ENCODE measurements at regions not wholly inside any gene's neighbourhood (a gene's known extent, or its start where the extent isn't known, plus 50 kb on each side); places are given as distances from the start of the nearest gene placed in this dataset.

DNA sequence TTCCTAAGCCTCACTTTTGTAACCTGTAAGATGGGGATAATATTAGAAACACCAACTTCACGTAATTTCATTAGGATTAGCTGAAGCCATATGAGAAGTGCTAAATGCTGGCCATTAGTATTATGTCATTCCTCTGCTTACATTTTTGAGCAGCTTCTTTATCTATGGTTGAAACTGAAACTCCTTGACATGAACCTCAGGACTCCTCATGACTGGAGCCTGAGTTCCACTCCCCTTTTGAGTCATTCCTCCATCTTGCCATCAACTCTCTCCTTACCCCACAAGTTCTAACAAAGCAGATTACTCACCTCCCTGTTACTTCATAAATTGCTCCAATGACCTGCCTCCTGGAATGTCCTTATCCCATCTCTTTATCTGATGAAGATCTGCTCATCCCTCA is 123.2 kb upstream of the KCNIP4 start (continued):
- TF ChIP-seq SIN3A (IDR thresholded peaks at IDR 0.05; ENCODE audit: borderline replicate concordance in 2 of 2, control insufficient read depth in 1 of 2, low read depth in 2 of 2, low read length in 2 of 2): no peak
- TF ChIP-seq, protein P1, sequence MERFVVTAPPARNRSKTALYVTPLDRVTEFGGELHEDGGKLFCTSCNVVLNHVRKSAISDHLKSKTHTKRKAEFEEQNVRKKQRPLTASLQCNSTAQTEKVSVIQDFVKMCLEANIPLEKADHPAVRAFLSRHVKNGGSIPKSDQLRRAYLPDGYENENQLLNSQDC (CRISPR knock-in tag; IDR thresholded peaks at IDR 0.05): no peak
- no peak for TF ChIP-seq CEBPG (CRISPR knock-in tag; IDR thresholded peaks at IDR 0.05)
- no peak for TF ChIP-seq CEBPG (tag; conservative IDR thresholded peaks at IDR 0.05 in 1 of 2, IDR thresholded peaks at IDR 0.05 in 1 of 2)
- TF ChIP-seq MECOM (CRISPR knock-in tag; IDR thresholded peaks at IDR 0.05): no peak

DNA sequence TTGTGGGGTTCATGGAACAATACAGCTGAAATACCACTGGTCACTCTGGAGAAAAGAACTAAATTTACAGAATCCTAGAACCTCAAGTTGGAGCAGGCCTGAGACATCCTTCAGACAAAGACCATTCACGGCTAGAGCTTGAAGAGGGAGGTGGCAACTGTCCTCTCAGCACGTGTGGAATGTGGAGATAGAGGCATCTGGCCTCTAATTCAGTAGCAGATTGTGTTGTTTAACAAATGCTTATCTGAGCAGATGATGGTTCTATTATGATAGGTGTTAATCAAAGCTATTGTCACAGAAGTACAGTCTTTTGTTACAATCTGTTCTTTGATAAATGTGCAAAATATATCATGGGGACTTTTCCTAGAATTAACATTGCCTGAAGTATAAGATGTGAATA is 121.7 kb upstream of the KCNIP4 start:
- Histone ChIP-seq H3K27me3 (ENCODE audit: control insufficient read depth in 2 of 2, insufficient read depth in 2 of 2, low read length in 2 of 2) (no peaks in the 10 kb centered on the region), H3K27ac (ENCODE audit: extremely low read depth, low read depth, low read length) (no peak overlapping the region), H3K79me2 (ENCODE audit: control insufficient read depth, insufficient read depth, low read length) (no peaks in the 10 kb centered on the region), H3K36me3 (ENCODE audit: control insufficient read depth, insufficient read depth, low read length) (no peaks in the 10 kb centered on the region), H3K4me3 (no peak overlapping the region), H2AFZ (ENCODE audit: low read depth, low read length) (no peak overlapping the region), H3K9ac (ENCODE audit: insufficient read depth in 1 of 2, low read depth in 2 of 2, low read length in 2 of 2) (no peak overlapping the region), H4K20me1 (replicated peaks; ENCODE audit: control insufficient read depth, insufficient read depth, low read length) (no peaks in the 10 kb centered on the region), H3K9me3 (replicated peaks; ENCODE audit: control insufficient read depth, insufficient read depth, low read depth, low read length) (0 out of 2 replicates have a peak, but pooled peaks cover 2% of the 10 kb centered on the region), H3K4me1 (replicated peaks in 1 of 2; ENCODE audit: control insufficient read depth in 2 of 2, insufficient read depth in 2 of 2, low read length in 2 of 2) (no peaks in the 10 kb centered on the region), H3K4me2 (ENCODE audit: insufficient read depth, low read length) (no peak overlapping the region), H3K9me1 (ENCODE audit: control insufficient read depth, insufficient read depth, low read length) (no peaks in the 10 kb centered on the region)
- WGBS (ENCODE audit: insufficient coverage, low coverage, missing lambda C conversion rate): 0% methylated on average over 2 of the region's 2 CpGs
- in situ Hi-C loops (cut with MboI): no loop called here
- TF ChIP-seq ZNF785 (CRISPR knock-in tag; IDR thresholded peaks at IDR 0.05) (no peak), TCFL5 (CRISPR knock-in tag; conservative IDR thresholded peaks at IDR 0.05) (no peak), KAT8 (IDR thresholded peaks at IDR 0.05; ENCODE audit: low read depth) (no peak), SMAD3 (CRISPR knock-in tag; conservative IDR thresholded peaks at IDR 0.05) (no peak)
- CTCF ChIA-PET (ENCODE audit: low intra/inter-chr PET ratio): no interaction called here
- POLR2A ChIA-PET: no interaction called here
- DNase-seq (ENCODE audit: extremely low read depth in 1 of 4, low spot score in 3 of 4) (no peak), ATAC-seq (no peak), FAIRE-seq (no peak)
- intact Hi-C loops (cut with micrococcal nuclease): no loop called here
- BruUV-seq (replicated peaks): no TSS peak

Measured in K562 (cell line).